ENCODE measurements at regions not wholly inside any gene's neighbourhood (a gene's known extent, or its start where the extent isn't known, plus 50 kb on each side); places are given as distances from the start of the nearest gene placed in this dataset.

DNA sequence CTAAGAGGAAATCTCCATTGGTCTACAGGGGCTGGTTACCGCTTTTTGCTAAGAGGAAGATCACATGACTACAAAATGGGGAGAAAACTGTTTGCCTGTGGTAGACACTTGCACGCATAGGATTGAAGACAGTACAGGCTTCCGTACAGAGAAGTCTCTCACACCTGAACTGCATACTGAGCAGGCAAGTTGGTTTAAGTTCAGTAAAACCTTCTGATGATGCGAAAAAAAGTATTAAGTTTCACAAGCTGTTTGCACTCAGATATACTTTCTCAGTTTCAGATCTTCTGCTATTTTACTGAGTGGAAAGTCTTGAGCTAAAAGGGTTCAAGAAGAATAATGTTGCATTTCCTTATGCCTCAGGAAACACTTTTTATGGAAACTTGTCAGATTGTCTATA, 292.2 kb upstream of the MC4R start:
- no peaks in the 10 kb centered on the region for H3K27me3 ChIP-seq (ENCODE audit: control insufficient read depth in 4 of 4, insufficient read depth in 4 of 4, low read length in 3 of 4)
- DNase-seq (ENCODE audit: low spot score) = no peak
- 92% methylated on average over 4 of the region's 4 CpGs for WGBS
- TF ChIP-seq FOXA1 (IDR thresholded peaks at IDR 0.05) = no peak
- no peak for TF ChIP-seq FOXA2 (IDR thresholded peaks at IDR 0.05)
- TF ChIP-seq YY1 (IDR thresholded peaks at IDR 0.05) = no peak
- TF ChIP-seq RXRA (IDR thresholded peaks at IDR 0.05) = no peak
- TF ChIP-seq JUND (IDR thresholded peaks at IDR 0.05) = no peak
- no peak for TF ChIP-seq TAF1 (conservative IDR thresholded peaks at IDR 0.05)
- H3K9ac ChIP-seq (ENCODE audit: low read depth in 1 of 2, low read length in 2 of 2) = no peak overlapping the region
- no peaks in the 10 kb centered on the region for H3K4me1 ChIP-seq (ENCODE audit: control insufficient read depth in 4 of 4, insufficient read depth in 4 of 4, low read length in 3 of 4)
- no peaks in the 10 kb centered on the region for H3K36me3 ChIP-seq (ENCODE audit: control insufficient read depth in 4 of 4, insufficient read depth in 3 of 4, low read depth in 1 of 4, low read length in 3 of 4)
- H3K9me3 ChIP-seq (ENCODE audit: control insufficient read depth in 4 of 4, low read length in 3 of 4) = peaks cover 0 to 2% (median 0%) of the 10 kb centered on the region in 4 donors
- H3K4me3 ChIP-seq (ENCODE audit: low read depth in 1 of 3, low read length in 3 of 3) = no peak overlapping the region
- no peak overlapping the region for H3K27ac ChIP-seq (ENCODE audit: low read depth in 1 of 2, low read length in 2 of 2)

DNA sequence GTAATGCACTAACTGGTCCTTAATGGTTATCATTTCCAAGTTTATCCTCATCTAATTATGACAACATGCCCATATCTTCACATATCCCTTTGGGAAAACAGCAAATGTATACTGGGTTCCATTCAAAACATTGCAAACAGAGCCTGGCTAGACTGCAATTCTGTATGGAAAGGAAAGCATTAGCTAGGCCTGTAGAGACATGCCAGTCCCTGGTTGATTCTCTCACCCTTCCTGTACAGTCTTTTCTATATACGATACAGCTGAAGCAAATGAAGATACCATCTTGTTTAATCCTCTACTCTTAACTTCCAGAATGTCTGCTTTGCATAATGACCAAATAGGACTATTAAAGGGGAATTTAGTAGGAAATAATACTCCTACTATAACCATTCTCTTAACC, 294.4 kb upstream of the MC4R start:
- no peak for DNase-seq (ENCODE audit: low spot score)
- 69% methylated on average over 1 of the region's 1 CpG for WGBS

DNA sequence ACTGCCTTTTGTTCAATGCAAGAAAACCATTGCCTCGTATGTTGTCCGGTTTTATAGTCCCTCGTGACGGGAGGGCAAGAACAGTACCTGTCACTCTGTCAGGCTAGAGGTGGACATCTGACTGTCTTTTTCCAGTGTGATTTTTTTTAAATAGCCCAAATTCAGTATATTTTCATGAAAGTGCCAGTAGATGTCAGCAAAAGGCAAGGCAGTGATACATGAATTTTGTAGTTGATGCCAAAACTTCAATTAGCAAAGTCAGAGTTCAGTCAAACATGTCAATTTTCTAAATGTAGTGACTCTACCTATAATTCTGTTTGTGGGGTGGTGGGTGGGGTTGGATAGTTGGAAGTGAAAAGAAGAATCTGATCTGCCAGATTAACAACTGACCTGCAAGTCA, 296.0 kb upstream of the MC4R start:
- H3K9me3 ChIP-seq (ENCODE audit: control insufficient read depth in 4 of 4, low read length in 3 of 4) = no peaks in the 10 kb centered on the region
- WGBS = 84% methylated on average over 4 of the region's 4 CpGs
- H3K36me3 ChIP-seq (ENCODE audit: control insufficient read depth in 4 of 4, insufficient read depth in 3 of 4, low read depth in 1 of 4, low read length in 3 of 4) = no peaks in the 10 kb centered on the region
- H3K4me3 ChIP-seq (ENCODE audit: low read depth in 1 of 3, low read length in 3 of 3) = no peak overlapping the region
- no peaks in the 10 kb centered on the region for H3K4me1 ChIP-seq (ENCODE audit: control insufficient read depth in 4 of 4, insufficient read depth in 4 of 4, low read length in 3 of 4)
- no peak overlapping the region for H3K9ac ChIP-seq (ENCODE audit: low read depth in 1 of 2, low read length in 2 of 2)
- H3K27me3 ChIP-seq (ENCODE audit: control insufficient read depth in 4 of 4, insufficient read depth in 4 of 4, low read length in 3 of 4) = no peaks in the 10 kb centered on the region
- TF ChIP-seq TAF1 (conservative IDR thresholded peaks at IDR 0.05) = no peak
- no peak for TF ChIP-seq GABPA (IDR thresholded peaks at IDR 0.05 in 1 of 2, conservative IDR thresholded peaks at IDR 0.05 in 1 of 2)
- TF ChIP-seq NR2F2 (IDR thresholded peaks at IDR 0.05) = no peak
- TF ChIP-seq JUND (IDR thresholded peaks at IDR 0.05) = no peak
- TF ChIP-seq EGR1 (IDR thresholded peaks at IDR 0.05; ENCODE audit: low read depth in 2 of 2) = no peak
- no peak for TF ChIP-seq RXRA (IDR thresholded peaks at IDR 0.05)
- H3K27ac ChIP-seq (ENCODE audit: low read depth in 1 of 2, low read length in 2 of 2) = no peak overlapping the region
- DNase-seq (ENCODE audit: low spot score) = no peak

More for the DNA sequence above, 294.4 kb upstream of the MC4R start:
- Histone ChIP-seq H3K4me1 (ENCODE audit: control insufficient read depth in 4 of 4, insufficient read depth in 4 of 4, low read length in 3 of 4) (no peaks in the 10 kb centered on the region), H3K9ac (ENCODE audit: low read depth in 1 of 2, low read length in 2 of 2) (no peak overlapping the region), H3K9me3 (ENCODE audit: control insufficient read depth in 4 of 4, low read length in 3 of 4) (peaks cover 0 to 2% (median 0%) of the 10 kb centered on the region in 4 donors), H3K27me3 (ENCODE audit: control insufficient read depth in 4 of 4, insufficient read depth in 4 of 4, low read length in 3 of 4) (no peaks in the 10 kb centered on the region), H3K4me3 (ENCODE audit: low read depth in 1 of 3, low read length in 3 of 3) (no peak overlapping the region), H3K36me3 (ENCODE audit: control insufficient read depth in 4 of 4, insufficient read depth in 3 of 4, low read depth in 1 of 4, low read length in 3 of 4) (no peaks in the 10 kb centered on the region), H3K27ac (ENCODE audit: low read depth in 1 of 2, low read length in 2 of 2) (no peak overlapping the region)
- TF ChIP-seq, protein P1, sequence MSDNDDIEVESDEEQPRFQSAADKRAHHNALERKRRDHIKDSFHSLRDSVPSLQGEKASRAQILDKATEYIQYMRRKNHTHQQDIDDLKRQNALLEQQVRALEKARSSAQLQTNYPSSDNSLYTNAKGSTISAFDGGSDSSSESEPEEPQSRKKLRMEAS (IDR thresholded peaks at IDR 0.05) = no peak
- TF ChIP-seq, protein P2, sequence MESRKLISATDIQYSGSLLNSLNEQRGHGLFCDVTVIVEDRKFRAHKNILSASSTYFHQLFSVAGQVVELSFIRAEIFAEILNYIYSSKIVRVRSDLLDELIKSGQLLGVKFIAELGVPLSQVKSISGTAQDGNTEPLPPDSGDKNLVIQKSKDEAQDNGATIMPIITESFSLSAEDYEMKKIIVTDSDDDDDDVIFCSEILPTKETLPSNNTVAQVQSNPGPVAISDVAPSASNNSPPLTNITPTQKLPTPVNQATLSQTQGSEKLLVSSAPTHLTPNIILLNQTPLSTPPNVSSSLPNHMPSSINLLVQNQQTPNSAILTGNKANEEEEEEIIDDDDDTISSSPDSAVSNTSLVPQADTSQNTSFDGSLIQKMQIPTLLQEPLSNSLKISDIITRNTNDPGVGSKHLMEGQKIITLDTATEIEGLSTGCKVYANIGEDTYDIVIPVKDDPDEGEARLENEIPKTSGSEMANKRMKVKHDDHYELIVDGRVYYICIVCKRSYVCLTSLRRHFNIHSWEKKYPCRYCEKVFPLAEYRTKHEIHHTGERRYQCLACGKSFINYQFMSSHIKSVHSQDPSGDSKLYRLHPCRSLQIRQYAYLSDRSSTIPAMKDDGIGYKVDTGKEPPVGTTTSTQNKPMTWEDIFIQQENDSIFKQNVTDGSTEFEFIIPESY (IDR thresholded peaks at IDR 0.05) = no peak
- TF ChIP-seq RAD21 (IDR thresholded peaks at IDR 0.05) = no peak
- no peak for TF ChIP-seq SP1 (IDR thresholded peaks at IDR 0.05)
- TF ChIP-seq EGR1 (IDR thresholded peaks at IDR 0.05; ENCODE audit: low read depth in 2 of 2) = no peak
- TF ChIP-seq, protein P3, sequence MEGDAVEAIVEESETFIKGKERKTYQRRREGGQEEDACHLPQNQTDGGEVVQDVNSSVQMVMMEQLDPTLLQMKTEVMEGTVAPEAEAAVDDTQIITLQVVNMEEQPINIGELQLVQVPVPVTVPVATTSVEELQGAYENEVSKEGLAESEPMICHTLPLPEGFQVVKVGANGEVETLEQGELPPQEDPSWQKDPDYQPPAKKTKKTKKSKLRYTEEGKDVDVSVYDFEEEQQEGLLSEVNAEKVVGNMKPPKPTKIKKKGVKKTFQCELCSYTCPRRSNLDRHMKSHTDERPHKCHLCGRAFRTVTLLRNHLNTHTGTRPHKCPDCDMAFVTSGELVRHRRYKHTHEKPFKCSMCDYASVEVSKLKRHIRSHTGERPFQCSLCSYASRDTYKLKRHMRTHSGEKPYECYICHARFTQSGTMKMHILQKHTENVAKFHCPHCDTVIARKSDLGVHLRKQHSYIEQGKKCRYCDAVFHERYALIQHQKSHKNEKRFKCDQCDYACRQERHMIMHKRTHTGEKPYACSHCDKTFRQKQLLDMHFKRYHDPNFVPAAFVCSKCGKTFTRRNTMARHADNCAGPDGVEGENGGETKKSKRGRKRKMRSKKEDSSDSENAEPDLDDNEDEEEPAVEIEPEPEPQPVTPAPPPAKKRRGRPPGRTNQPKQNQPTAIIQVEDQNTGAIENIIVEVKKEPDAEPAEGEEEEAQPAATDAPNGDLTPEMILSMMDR (IDR thresholded peaks at IDR 0.05; ENCODE audit: low read depth, low read length, missing input control) = no peak
- no peak for TF ChIP-seq JUND (IDR thresholded peaks at IDR 0.05)
- TF ChIP-seq NR2F2 (IDR thresholded peaks at IDR 0.05) = no peak
- TF ChIP-seq FOXA1 (IDR thresholded peaks at IDR 0.05) = no peak
- TF ChIP-seq HNF4A (conservative IDR thresholded peaks at IDR 0.05) = no peak
- TF ChIP-seq RXRA (IDR thresholded peaks at IDR 0.05) = no peak
- no peak for TF ChIP-seq TAF1 (conservative IDR thresholded peaks at IDR 0.05)
- no peak for TF ChIP-seq FOXA2 (IDR thresholded peaks at IDR 0.05)
